ENCODE measurements at regions not wholly inside any gene's neighbourhood (a gene's known extent, or its start where the extent isn't known, plus 50 kb on each side); places are given as distances from the start of the nearest gene placed in this dataset.

- H3K36me3 ChIP-seq, result no peaks in the 10 kb centered on the region
- H3K27ac ChIP-seq, result no peak overlapping the region
- H3K27me3 ChIP-seq (ENCODE audit: insufficient read depth, low read depth, severe bottlenecking), result no peaks in the 10 kb centered on the region
- DNase-seq, result no peak
- H3K4me3 ChIP-seq (ENCODE audit: low read depth, low read length), result no peak overlapping the region
- no peaks in the 10 kb centered on the region for H3K9me3 ChIP-seq (ENCODE audit: severe bottlenecking)
- TF ChIP-seq CTCF (IDR thresholded peaks at IDR 0.05; ENCODE audit: low read depth, low read length), result no peak
These were observed 728.3 kb downstream of the GBE1 start for GRCh38 chr3:81033185-81033584.

- no peak overlapping the region for H3K4me3 ChIP-seq (ENCODE audit: low read depth, low read length)
- H3K27me3 ChIP-seq (ENCODE audit: insufficient read depth, low read depth, severe bottlenecking), result no peaks in the 10 kb centered on the region
- no peak for TF ChIP-seq CTCF (IDR thresholded peaks at IDR 0.05; ENCODE audit: low read depth, low read length)
- no peak overlapping the region for H3K27ac ChIP-seq
- H3K36me3 ChIP-seq, result no peaks in the 10 kb centered on the region
- DNase-seq, result no peak
- no peaks in the 10 kb centered on the region for H3K9me3 ChIP-seq (ENCODE audit: severe bottlenecking)
These were observed 731.6 kb downstream of the GBE1 start for GRCh38 chr3:81029861-81030260.

- Histone ChIP-seq H3K9me3 (ENCODE audit: severe bottlenecking) (no peaks in the 10 kb centered on the region), H3K4me3 (ENCODE audit: low read depth, low read length) (no peak overlapping the region), H3K27ac (no peak overlapping the region), H3K27me3 (ENCODE audit: insufficient read depth, low read depth, severe bottlenecking) (no peaks in the 10 kb centered on the region), H3K36me3 (no peaks in the 10 kb centered on the region)
- TF ChIP-seq CTCF (IDR thresholded peaks at IDR 0.05; ENCODE audit: low read depth, low read length), result no peak
- no peak for DNase-seq
These were observed 734.1 kb downstream of the GBE1 start for GRCh38 chr3:81027344-81027743.

- no peaks in the 10 kb centered on the region for H3K9me3 ChIP-seq (ENCODE audit: severe bottlenecking)
- H3K4me3 ChIP-seq (ENCODE audit: low read depth, low read length), result no peak overlapping the region
- no peaks in the 10 kb centered on the region for H3K27me3 ChIP-seq (ENCODE audit: insufficient read depth, low read depth, severe bottlenecking)
- TF ChIP-seq CTCF (IDR thresholded peaks at IDR 0.05; ENCODE audit: low read depth, low read length), result no peak
- H3K36me3 ChIP-seq, result no peaks in the 10 kb centered on the region
- no peak overlapping the region for H3K27ac ChIP-seq
- no peak for DNase-seq
These were observed 736.9 kb downstream of the GBE1 start for GRCh38 chr3:81024560-81024959.

- Histone ChIP-seq H3K27ac (no peak overlapping the region), H3K4me3 (ENCODE audit: low read depth, low read length) (no peak overlapping the region), H3K36me3 (no peaks in the 10 kb centered on the region), H3K9me3 (ENCODE audit: severe bottlenecking) (peaks cover under 1% of the 10 kb centered on the region), H3K27me3 (ENCODE audit: insufficient read depth, low read depth, severe bottlenecking) (no peaks in the 10 kb centered on the region)
- no peak for TF ChIP-seq CTCF (IDR thresholded peaks at IDR 0.05; ENCODE audit: low read depth, low read length)
- no peak for DNase-seq
These were observed 739.1 kb downstream of the GBE1 start for GRCh38 chr3:81022339-81022738.

GRCh38 chr3:81013360-81013759 lies 748.1 kb downstream of the GBE1 start:
- no peaks in the 10 kb centered on the region for H3K36me3 ChIP-seq
- DNase-seq, result no peak
- H3K4me3 ChIP-seq (ENCODE audit: low read depth, low read length), result no peak overlapping the region
- no peak for TF ChIP-seq CTCF (IDR thresholded peaks at IDR 0.05; ENCODE audit: low read depth, low read length)
- no peak overlapping the region for H3K27ac ChIP-seq
- H3K27me3 ChIP-seq (ENCODE audit: insufficient read depth, low read depth, severe bottlenecking), result no peaks in the 10 kb centered on the region
- H3K9me3 ChIP-seq (ENCODE audit: severe bottlenecking), result peaks cover 11% of the 10 kb centered on the region
